ENCODE measurements at regions not wholly inside any gene's neighbourhood (a gene's known extent, or its start where the extent isn't known, plus 50 kb on each side); places are given as distances from the start of the nearest gene placed in this dataset.

DNA sequence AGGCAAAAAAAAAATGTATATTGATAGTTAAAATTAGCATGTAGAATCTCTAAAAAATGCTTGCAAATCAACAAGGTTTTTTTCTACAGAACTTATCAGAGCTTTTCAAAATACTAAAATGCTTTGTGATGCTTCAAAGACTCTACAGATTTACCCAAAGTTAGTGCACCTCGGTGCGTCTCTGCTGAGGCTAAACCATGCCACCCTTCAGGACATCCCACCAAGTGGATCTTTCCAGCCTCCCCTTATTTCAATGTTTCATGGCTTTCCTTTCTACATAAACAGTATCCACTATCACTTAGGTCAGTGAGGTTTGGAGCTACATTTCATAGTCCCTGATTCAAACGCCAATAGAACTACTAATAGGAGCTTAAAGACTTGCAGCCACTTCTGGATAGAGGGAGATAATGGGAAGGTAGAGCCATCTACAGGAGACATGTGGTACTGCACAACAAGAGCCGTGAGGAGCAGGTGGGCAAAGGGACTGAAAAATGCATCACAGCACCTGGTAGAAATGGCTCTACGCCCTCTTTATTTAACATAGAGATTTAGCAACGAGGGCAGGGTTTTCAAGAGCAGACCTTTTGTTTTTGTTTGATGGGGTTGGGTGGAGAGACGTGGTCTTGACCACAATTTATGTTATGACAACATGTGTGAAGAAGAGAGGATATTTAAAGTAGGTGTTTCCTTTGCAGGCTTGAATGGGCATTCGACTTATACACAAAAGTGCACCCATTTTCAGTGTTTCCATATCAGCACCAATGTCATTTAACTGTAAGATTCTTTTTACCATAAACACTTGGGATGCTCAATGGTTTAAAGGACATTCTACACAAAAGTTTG, 56.1 kb upstream of the SLC35G4 start:
- in situ Hi-C loops (cut with HindIII; ENCODE audit: low sequenced_read_pairs) = no loop called here

DNA sequence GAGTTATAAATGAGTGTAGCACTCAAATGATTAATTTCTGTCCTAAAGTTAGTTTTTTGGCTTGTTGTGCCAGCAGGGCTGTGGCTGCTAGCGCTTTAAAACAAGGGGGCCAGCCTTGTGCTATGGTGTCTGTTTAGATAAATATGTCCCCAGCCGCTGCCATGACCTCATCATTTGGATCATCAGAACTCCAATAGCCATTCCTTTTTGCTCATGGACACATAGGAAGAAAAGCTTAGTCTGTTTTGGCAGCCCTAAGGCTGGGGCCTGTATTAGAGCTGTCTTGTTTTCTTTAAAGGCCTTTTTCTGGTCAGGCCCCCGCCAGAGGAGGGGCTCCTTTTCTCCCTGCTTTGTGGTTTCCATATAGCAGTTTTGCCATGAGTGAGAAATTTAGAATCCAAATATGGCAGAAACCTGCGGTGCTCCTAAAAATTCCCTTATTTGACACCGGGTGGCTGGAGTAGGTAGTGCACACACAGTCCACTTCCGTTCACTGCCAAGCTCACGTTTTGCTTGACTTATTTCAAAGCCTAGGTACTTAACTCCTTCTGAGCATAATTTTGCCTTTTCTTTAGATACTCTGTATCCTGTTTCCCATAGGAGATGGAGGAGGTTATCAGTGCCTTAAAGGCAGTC, 60.4 kb upstream of the SLC35G4 start:
- in situ Hi-C loops (cut with HindIII; ENCODE audit: low sequenced_read_pairs) = no loop called here

DNA sequence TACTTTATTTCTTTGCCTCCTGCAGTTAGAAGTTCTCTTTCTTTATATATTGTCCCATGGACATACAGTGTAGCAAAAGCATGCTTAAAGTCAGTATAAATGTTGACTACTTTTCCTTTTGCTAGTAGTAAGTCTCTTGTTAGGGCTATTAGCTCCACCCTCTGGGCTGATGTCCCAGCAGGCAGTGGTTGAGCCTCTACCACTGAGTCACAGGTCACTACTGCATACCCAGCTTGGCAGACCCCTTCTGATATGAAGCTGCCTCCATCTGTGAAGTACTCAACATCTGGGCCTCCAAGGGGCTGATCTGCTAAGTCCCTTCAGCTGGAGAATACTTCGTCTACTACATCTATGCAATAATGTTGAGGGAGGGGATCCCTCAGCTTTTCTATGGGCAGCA, 61.0 kb upstream of the SLC35G4 start:
- in situ Hi-C loops (cut with HindIII; ENCODE audit: low sequenced_read_pairs) = no loop called here

DNA sequence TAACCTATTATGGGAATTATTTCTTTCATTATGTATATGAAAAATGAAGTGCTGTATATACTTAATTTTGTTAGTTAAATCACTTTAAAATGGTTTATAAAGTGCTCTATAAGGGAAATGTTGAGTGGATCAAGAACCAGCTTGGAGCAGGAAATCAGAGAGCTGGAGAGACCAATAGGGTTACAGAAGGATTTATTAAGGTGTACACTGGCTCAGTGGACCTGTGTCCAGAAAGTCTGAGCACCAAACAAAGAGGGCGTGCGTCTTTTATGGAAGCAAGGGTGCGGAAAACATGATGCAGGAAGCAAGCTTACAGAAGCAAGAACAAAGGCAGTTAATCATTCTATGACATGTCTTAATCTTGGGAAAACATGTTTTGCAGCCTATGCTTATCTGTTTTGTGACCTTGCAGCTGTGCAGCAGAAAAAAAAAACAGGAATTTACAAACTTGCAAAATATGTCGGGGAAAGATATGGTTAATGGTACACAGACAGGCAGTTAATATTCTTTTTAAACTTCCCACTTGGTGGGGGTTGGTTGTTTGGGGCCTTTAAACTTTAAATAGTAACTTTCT, 65.2 kb upstream of the SLC35G4 start:
- in situ Hi-C loops (cut with HindIII; ENCODE audit: low sequenced_read_pairs) = no loop called here

DNA sequence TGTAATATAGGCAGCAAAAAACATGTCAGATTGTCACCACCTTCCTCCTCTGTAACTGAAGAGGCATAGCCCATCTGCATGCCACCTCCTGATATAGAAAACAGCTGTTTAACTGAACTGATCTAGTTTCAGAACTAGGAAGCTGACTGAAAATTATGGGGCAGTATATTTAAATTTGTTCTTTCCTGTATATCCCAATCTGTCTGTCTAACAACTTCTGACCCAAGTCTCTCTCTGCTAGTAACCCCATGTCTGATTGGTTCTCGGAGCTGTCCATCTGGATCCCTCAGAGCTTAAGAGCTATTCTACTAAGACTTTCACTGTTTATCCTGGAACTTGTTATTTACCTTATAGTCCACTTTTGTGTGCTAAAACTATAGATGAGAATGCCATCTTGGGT, 68.2 kb upstream of the SLC35G4 start:
- in situ Hi-C loops (cut with HindIII; ENCODE audit: low sequenced_read_pairs) = no loop called here

DNA sequence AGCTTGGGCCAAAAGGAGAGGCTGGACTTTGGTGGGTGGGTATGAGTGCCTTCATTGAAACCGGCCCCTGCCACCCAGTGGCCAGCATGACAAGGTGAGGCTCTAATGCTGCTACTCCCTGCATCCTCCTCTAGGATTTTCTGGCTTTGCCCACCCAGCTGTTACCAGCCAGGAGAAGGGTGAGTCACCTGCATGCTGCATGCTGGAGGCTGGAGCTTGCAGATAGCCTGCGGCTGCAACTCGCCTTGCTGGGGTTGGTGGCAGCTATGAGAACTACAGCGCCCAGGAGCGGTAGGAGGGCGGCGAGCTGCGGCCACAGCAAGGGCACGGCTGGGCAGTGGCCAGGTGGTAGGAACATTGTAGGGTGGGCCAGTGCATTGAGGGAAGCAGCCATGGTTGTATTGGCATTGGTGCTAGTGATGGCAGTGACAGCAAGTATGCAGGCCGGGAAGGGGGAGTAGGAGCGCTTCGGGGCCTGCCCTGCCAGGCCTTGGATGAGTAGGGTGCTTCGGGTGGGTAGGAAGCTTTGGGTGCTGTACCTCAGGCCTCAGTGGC, 75.4 kb upstream of the SLC35G4 start:
- in situ Hi-C loops (cut with HindIII; ENCODE audit: low sequenced_read_pairs) = no loop called here

DNA sequence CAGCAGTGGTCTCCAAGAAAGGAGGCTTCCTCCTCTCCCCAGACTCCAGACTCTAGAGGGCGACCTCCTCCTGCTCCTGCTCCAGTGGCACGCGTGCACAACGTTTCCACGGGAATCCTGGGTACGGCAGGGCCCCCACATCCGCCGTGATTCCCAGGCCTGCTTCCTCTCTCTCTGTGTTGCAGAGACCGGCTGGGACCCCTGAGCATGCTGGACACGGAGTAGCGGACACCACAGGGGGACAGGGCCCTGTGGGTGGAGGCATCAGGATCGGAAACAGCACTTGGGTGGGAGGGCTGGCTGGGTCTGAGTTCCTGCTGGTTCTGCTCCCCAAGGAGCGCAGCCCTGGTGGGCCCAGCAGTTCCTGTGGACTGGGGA, 75.9 kb upstream of the SLC35G4 start:
- in situ Hi-C loops (cut with HindIII; ENCODE audit: low sequenced_read_pairs) = no loop called here

DNA sequence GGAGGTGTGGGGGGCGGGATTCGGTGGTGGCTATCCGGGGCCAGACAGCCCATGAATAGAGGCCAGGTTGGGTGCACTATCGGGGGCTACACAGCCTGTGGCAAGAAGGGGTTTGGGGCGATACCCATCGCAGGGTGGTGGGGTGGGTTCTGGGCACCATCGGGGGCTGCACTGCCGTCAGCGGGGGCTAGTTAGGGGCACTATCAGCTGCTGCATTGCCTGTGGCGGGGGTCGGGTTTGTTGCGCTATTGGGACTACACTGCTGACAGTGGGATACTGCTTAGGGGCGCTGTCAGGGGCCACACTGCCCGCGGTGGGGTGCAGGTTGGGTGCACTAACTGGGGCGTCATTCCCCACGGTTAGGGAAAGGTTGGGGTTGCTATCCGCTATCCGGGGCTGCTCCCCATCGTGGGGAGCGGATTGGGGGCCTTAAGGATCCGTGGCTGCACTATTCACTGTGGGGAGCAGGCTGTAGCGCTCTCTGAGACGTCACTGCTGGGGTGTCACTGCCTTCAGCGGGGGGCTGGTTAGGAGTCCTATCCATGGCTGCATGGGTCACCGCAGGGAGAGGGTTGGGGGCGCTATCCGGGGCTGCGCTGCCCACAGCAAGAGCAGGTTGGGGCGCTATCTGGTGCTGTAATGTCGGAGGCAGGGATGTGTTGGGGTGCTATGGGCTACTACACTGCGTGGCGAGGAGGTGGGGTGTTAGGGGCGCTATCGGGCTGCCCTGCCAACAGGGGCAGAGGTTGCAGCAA, 76.5 kb upstream of the SLC35G4 start:
- in situ Hi-C loops (cut with HindIII; ENCODE audit: low sequenced_read_pairs) = no loop called here

DNA sequence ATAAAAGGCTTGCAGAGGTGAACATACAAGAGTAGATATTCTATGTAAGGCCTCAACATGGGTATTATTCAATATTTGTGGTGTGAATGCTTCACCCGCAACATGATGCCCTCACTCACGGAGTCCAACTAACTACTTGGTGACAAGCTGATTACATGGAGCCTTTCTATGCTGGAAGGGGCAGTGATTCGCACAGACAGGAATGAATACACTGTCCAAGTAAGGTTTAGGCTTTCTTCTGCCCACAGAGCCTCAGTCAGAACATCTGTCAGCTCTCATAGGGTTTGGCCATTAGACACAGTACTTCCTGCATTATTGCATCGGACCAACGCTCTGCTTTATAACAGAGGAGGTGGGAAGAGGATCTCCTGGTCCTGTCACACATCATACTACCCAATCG, 80.3 kb upstream of the SLC35G4 start:
- in situ Hi-C loops (cut with HindIII; ENCODE audit: low sequenced_read_pairs) = no loop called here

DNA sequence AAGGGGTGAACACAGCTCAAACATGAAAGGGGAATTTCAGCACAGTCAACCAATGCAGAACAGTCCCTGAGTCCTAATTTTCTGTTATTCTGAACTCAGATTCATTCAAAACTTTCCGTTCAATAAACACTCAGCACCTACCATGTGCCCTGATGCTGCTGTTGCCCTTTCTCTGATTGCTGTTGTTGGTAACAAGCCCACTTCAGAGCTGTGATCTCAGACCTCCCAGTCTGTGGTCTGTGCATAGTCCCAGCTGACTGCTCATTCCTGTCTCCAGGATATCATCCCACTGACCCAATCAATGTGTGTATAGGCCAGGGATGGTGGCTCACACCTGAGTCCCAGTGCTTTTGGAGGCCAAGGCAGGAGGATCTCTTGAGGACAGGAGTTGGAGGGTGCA, 82.7 kb upstream of the SLC35G4 start:
- in situ Hi-C loops (cut with HindIII; ENCODE audit: low sequenced_read_pairs) = no loop called here

DNA sequence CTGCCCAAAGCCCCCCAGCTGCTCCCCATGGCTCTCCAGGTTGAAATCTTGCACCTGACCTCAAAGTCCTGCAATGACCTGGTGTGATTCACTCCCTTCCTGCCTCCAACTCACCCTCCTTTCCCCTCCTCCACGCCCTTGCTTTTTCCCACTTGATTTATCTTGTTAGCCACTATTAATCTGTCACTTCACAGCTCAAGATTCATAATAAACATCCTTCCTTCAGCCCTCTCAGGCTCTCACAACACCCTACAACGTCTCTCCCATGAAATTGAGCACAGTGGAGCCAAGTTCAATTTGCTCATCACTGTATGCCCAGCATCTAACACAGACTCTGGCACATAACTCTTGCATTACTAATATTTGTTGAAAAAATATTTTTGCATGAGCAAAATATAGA, 85.6 kb upstream of the SLC35G4 start:
- in situ Hi-C loops (cut with HindIII; ENCODE audit: low sequenced_read_pairs) = no loop called here

DNA sequence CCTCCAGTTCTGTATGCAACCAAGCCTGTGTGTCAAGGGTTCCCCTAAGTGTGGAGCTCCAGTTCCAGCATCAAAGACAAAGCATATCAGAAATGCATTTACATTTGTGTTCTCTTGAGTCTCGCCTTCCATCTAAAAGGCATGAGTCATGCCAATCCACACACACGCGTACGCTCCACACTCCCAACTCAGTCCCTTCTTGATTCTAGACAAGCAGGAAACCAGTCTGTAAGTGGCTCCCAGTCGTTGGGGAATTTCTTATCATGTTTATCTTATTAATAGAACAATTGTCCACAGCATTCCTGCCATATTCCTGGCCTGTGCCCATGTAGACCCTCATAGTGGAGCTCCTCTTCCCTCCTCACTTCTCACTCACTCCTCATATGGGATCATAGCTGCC, 86.4 kb upstream of the SLC35G4 start:
- in situ Hi-C loops (cut with HindIII; ENCODE audit: low sequenced_read_pairs) = no loop called here

DNA sequence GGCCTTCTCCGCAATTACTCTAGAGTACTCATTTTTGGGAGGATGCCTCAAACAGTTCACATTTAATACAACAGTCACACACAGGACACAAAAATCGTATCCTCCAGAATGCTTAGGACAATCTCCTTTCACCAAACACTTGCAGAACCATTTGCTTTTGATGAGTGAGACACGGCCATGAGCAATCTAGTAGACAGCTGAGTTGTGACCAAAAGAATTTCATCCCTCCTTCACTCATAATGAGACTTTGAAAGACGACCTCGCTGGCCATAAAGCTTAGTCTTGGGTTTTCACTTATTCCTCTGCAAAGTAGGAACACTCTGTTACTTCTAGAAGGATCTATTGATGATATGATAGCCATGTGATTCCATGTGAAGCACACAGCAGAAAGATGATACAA, 87.5 kb upstream of the SLC35G4 start:
- in situ Hi-C loops (cut with HindIII; ENCODE audit: low sequenced_read_pairs) = no loop called here

DNA sequence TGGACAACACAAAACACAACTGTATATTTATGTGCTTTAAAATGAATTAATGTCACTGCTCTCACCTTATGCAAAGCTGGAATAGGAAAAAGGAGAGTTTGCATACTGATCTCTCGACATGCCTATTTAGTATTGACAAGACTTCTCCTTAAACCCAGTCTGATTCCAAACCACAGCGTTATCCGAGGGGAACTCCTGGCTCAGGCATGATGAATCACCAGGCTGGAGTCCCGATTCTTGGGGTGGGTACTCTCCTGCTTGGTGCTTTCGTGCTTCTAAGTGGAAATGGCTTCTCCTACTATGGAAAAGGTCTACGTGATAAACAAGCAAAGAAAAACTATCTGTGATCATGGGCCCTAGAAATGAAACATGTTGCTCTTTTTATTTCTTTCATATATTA, 88.9 kb upstream of the SLC35G4 start:
- in situ Hi-C loops (cut with HindIII; ENCODE audit: low sequenced_read_pairs) = no loop called here

DNA sequence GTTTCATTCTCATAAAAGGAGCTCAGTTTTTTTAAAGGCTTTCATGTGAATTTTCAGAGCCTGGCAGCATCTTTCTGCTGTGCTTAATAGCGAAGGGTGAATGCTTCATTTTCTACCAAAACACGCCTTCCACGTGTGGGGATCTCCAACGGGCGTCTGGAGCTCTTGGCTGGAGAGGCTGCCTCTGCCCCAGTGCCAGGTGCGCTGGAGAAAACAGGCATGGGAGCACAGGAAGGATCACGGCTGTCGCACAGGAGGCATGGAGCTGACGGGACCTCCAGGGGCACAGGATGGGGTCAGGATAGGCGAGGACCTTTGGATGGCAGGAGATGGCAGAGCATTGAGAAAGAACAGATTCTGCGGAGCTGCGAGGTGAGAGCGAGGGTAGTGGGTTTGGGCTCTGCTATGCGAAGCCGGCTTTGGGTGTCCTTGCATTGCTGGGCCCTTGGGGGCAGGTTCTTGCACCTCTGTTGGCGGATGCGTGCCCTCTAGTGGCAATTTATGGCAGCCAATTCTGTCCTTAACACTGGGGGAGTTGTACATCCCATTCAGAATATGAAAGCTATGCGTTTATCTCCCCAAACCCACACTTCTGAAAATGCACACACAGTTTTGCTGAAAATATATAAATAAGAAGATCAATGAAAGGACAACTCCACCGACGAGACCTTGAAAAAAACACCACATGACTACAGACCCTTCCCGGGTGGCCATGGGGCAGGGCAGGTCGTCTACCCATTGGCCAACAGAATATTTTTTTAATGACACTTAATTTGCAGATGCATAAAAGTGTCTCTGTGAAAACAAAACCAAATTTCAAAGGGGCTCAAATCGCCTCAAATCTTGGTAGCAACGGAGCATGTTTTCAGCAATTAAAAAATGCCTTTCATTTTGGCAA, 90.4 kb upstream of the SLC35G4 start:
- in situ Hi-C loops (cut with HindIII; ENCODE audit: low sequenced_read_pairs) = no loop called here

DNA sequence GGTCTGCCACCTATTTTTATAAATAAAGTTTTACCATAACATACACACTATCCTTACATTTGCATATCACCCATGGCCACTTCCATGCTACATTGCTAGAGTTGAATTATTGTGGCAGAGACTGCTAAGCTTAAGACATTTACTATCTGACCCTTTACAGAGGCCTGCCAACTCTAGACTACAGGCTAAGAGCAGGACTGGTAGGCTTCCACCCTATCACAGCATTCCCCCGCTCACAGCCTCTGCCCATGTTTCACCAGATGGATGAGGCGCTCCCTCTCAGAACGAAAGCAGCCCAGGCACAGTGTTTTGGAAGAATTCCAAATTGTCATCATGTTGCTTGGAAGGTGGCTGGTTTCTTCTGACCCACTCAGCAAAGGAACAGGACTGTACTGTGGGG, 91.7 kb upstream of the SLC35G4 start:
- in situ Hi-C loops (cut with HindIII; ENCODE audit: low sequenced_read_pairs) = no loop called here

DNA sequence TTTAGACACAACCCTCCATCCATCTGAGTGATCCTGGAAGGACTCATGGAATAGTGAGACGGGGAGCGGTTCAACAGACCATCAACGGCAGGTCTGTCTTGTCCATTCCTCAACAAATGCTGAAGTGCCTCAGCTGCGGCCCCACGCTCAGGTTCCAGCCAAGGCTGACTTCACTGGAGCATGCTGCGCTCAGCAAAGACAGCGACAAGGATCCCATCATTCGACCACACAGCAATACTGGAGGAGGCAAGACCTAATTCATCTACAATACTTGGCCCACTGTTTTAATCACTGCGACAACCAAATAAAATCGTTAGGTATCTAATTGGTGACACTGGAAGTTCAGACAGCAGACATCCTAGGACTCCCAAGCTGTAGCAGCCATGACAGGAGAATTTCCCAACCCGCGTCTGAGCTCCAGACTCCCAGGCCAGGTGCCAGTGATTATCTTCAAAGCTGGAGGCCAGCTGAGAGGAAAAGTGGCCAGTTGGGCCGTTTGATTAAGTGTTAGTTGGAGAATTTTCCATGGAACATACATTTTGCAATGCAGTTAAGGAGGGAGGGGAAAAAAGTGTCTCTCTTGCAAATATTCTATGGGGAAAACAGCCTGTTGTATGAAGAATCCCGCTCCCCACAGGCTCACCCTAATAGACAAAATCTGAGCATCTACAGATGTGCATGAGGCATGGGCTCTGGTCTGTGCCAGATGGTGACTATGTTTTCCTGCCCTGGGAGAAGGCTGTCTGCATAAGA, 92.5 kb upstream of the SLC35G4 start:
- in situ Hi-C loops (cut with HindIII; ENCODE audit: low sequenced_read_pairs) = no loop called here

DNA sequence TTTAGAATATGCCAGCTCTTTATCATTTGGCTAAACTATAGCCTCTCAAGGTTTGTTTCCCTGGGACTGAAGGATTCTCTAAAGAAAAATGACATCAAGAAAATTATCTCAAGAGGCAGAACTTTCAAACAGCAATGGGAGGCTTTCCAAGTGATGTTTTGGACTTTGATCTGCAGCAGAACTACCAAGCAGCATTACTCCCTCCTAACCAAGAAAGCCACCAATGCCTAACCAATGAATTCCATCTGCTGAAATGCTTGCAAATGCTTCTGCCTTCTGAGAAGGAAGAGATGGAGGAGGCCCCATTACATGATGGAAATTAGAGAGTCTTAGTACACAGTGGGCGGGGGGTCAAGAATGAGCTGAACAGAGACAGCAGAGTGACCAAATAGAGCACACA, 95.1 kb upstream of the SLC35G4 start:
- in situ Hi-C loops (cut with HindIII; ENCODE audit: low sequenced_read_pairs) = no loop called here
